GM12874 (cell line): ENCODE measurements at regions not wholly inside any gene's neighbourhood (a gene's known extent, or its start where the extent isn't known, plus 50 kb on each side); places are given as distances from the start of the nearest gene placed in this dataset.

Source experiments
- CTCF ChIP-seq: IDR thresholded peaks from 2 replicates; pipeline ENCODE4 v1.5.1; 2011; ENCODE audit warnings: low read depth, mild to moderate bottlenecking, control low read depth, low read length, moderate library complexity; ENCODE audit not compliant: insufficient read depth

DNA sequence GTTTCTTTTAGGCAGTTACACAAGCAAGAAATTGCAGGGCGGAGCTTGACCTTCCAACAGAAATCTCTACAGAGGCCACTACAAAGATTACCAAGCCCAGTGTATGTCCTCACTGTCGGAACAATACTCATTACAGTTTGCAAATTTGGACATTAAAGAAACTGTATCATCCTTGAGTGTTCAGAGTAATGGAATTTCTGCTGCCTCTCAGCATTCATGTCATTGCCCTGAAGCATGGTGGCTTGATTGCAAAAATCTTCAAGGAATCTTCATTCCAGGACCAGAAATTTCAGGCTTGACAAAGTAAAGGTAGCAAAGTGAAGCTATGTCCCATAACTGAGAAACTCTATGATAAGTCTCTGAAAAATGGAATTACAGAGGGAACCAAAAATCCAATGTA is 134.6 kb upstream of the MAP3K1 start:
- TF ChIP-seq CTCF = no peak

- TF ChIP-seq CTCF = no peak
Measured at GRCh38 chr5:56677690-56678305, 137.6 kb upstream of the MAP3K1 start.

DNA sequence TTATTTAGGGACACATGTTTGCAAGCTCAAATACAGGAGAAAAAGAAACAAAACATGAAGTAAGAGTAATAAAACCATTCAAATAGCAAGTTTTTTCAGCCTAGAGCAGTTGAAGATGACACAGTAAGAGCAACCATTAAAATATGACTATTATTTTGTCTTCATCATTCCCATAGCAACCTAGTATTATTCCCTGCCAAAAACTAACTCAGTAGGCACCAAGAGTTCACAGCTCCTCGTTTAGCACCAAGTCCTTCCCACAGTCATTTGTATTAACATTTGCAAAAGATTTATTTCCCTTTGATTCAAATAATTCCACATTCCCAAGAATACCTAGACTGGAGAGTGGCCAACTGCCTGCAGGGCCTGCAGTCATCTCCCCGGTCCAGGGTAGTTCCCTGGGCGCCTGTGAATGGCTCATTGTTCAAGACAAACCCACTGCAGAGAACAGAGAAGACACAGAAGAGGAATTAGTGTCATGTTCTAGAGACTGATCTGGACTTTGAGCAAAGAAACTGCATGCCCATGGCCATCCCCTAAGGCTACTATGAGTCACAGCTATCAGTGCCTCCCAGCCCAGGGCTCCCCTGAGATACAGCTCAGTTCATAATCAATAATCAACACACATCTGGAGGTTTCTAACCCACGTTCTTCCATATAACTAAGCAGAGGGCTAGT is 139.1 kb upstream of the MAP3K1 start:
- TF ChIP-seq CTCF = no peak

DNA sequence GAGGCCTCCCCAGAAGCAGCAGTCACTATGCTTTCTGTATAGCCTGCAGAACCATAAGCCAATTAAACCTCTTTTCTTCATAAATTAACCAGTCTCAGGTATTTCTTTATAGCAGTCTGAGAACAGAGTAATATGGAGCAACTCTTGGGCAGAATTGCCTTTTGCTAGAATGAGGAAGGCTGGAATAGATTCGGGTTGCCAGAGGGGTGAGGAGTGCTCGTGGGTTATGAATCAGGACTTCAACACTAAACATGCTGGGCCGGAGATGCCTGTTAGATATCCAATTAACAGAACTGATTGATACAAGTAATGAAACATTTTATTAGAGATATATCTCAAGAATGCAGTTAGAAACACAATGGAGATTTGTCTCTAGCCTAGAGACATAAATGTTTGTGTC is 140.9 kb upstream of the MAP3K1 start:
- no peak for TF ChIP-seq CTCF

GRCh38 chr5:56673171-56673570 is 142.2 kb upstream of the MAP3K1 start:
- no peak for TF ChIP-seq CTCF

GRCh38 chr5:56671571-56671970 is 143.8 kb upstream of the MAP3K1 start:
- no peak for TF ChIP-seq CTCF

- TF ChIP-seq CTCF = no peak
Measured at GRCh38 chr5:56670916-56671315, 144.4 kb upstream of the MAP3K1 start.
